GM23248 (cell line): ENCODE measurements at regions not wholly inside any gene's neighbourhood (a gene's known extent, or its start where the extent isn't known, plus 50 kb on each side); places are given as distances from the start of the nearest gene placed in this dataset.
"Not testable (repeated sequence)": the region's sequence is repeated elsewhere in the genome, so short reads cannot be mapped to it uniquely, and the experiment has no call there.

Experiments used
- EZH2 ChIP-seq: fragments of 200-600 bp; sonication (generic); IDR thresholded peaks from 2 replicates; pipeline ENCODE4 v1.6.1; 2018; ENCODE audit warnings: antibody characterized with exemption, mild to moderate bottlenecking; ENCODE audit not compliant: insufficient read depth, poor library complexity, severe bottlenecking
- EZH2phosphoT487 ChIP-seq: fragments of 200-600 bp; sonication (generic); IDR thresholded peaks from 2 replicates; pipeline ENCODE4 v1.6.1; 2018; ENCODE audit warnings: antibody characterized with exemption, moderate library complexity, mild to moderate bottlenecking, low read depth; ENCODE audit not compliant: insufficient read depth

DNA sequence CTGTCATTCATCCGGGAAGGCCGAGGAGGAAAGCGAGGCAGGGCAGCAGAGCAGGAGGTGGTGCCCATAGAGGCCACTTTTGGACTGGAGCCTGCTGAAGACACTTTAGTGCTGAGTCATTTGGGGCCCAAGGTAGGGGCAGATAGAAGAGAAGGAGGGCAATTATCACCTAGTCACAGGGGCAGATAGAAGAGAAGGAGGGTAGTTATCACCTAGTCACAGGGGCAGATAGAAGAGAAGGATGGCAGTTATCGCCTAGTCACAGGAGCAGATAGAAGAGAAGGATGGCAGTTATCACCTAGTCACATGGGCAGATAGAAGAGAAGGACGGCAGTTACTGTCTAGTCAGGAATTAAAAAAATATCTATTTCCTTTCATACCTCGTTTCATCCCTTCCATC lies 1372.6 kb downstream of the FOXD4L5 start:
- not testable (repeated sequence) for TF ChIP-seq EZH2, EZH2phosphoT487
